HEK293 (cell line): ENCODE measurements at regions not wholly inside any gene's neighbourhood (a gene's known extent, or its start where the extent isn't known, plus 50 kb on each side); places are given as distances from the start of the nearest gene placed in this dataset.

Source experiments
- CTCF ChIA-PET: fragments of 350-600 bp; formaldehyde crosslinking; extraction: SDS; loops from one replicate; lab custom pipeline; 2021; ENCODE audit warnings: antibody characterized with exemption; lab: Yijun Ruan, JAX
- POLR2A ChIA-PET: fragments of 300-600 bp; formaldehyde crosslinking; extraction: SDS; loops from one replicate; lab custom pipeline; 2020; ENCODE audit warnings: antibody characterized with exemption, inconsistent platforms; lab: Yijun Ruan, JAX
- H3K27ac ChIP-seq: fragments of 200-500 bp; sonication (Bioruptor generic); 2 replicates; pipeline ENCODE4 v1.5.1; 2014; ENCODE audit warnings: low read depth, low read length, control low read depth, inconsistent platforms; ENCODE audit errors: extremely low read depth
- H3K36me3 ChIP-seq, 2 experiments: fragments of 200-500 bp in 1 of 2; sonication (Bioruptor generic) in 1 of 2; 1 replicate in 1 of 2; 2 replicates in 1 of 2; pipeline ENCODE4 v1.5.1; 2014 to 2017; ENCODE audit warnings: inconsistent platforms in 2 of 2, low read length in 2 of 2; ENCODE audit not compliant: control insufficient read depth in 2 of 2, insufficient read depth in 1 of 2
- H3K4me1 ChIP-seq: fragments of 200-500 bp; sonication (Bioruptor generic); 2 replicates; pipeline ENCODE4 v1.5.1; 2014; ENCODE audit warnings: mild to moderate bottlenecking, low read length, inconsistent platforms; ENCODE audit not compliant: control insufficient read depth, insufficient read depth
- H3K4me3 ChIP-seq: 2 replicates; pipeline ENCODE4 v1.5.1; 2011; ENCODE audit warnings: low read depth, mild to moderate bottlenecking, control low read depth, low read length, moderate library complexity
- H3K9me3 ChIP-seq: fragments of 200-500 bp; sonication (Bioruptor generic); 2 replicates; pipeline ENCODE4 v1.5.1; 2014; ENCODE audit warnings: low read depth, low read length, inconsistent platforms; ENCODE audit not compliant: control insufficient read depth, insufficient read depth
- BCL11A ChIP-seq: fragments of 450-650 bp; formaldehyde crosslinking; IDR thresholded peaks from 2 replicates; pipeline ENCODE4 v1.5.1; 2016; ENCODE audit warnings: low read depth, missing biosample characterization, missing genetic modification characterization
- HOXD13 ChIP-seq: sonication (generic); formaldehyde crosslinking; IDR thresholded peaks from 2 replicates; pipeline ENCODE4 v1.8.0; 2022; ENCODE audit warnings: missing genetic modification reagents, borderline replicate concordance
- MEIS1 ChIP-seq: sonication (generic); formaldehyde crosslinking; IDR thresholded peaks from 2 replicates; pipeline ENCODE4 v1.8.1; 2022; ENCODE audit warnings: missing genetic modification reagents, mild to moderate bottlenecking, borderline replicate concordance
- SETDB1 ChIP-seq: IDR thresholded peaks from one replicate; pipeline ENCODE4 v1.6.1; 2017; ENCODE audit warnings: mild to moderate bottlenecking, low read length, moderate library complexity, mixed read lengths; ENCODE audit not compliant: insufficient read length
- SP3 ChIP-seq: fragments of 450-650 bp; formaldehyde crosslinking; IDR thresholded peaks from 2 replicates; pipeline ENCODE4 v1.5.1; 2016; ENCODE audit warnings: missing biosample characterization, missing genetic modification characterization
- ZBTB1 ChIP-seq: fragments of 450-650 bp; formaldehyde crosslinking; IDR thresholded peaks from 2 replicates; pipeline ENCODE4 v1.5.1; 2016; ENCODE audit warnings: missing biosample characterization, missing genetic modification characterization
- ZBTB21 ChIP-seq: fragments of 450-650 bp; formaldehyde crosslinking; IDR thresholded peaks from 2 replicates; pipeline ENCODE4 v1.5.1; 2017; ENCODE audit warnings: missing biosample characterization, missing genetic modification characterization
- ZBTB48 ChIP-seq: fragments of 450-650 bp; formaldehyde crosslinking; IDR thresholded peaks from 2 replicates; pipeline ENCODE4 v1.5.1; 2016; ENCODE audit warnings: missing biosample characterization, missing genetic modification characterization
- ZFP37 ChIP-seq: fragments of 450-650 bp; formaldehyde crosslinking; IDR thresholded peaks from 2 replicates; pipeline ENCODE4 v1.5.1; 2016; ENCODE audit warnings: missing biosample characterization, missing genetic modification characterization
- ZNF10 ChIP-seq: fragments of 450-650 bp; formaldehyde crosslinking; IDR thresholded peaks from 2 replicates; pipeline ENCODE4 v1.5.1; 2017; ENCODE audit warnings: missing biosample characterization, missing genetic modification characterization
- ZNF133 ChIP-seq: fragments of 450-650 bp; formaldehyde crosslinking; IDR thresholded peaks from 2 replicates; pipeline ENCODE4 v1.5.1; 2016; ENCODE audit warnings: missing biosample characterization, missing genetic modification characterization
- ZNF19 ChIP-seq: fragments of 450-650 bp; formaldehyde crosslinking; IDR thresholded peaks from 2 replicates; pipeline ENCODE4; 2016; ENCODE audit warnings: missing biosample characterization, missing genetic modification characterization, low read depth
- ZNF350 ChIP-seq: fragments of 450-650 bp; formaldehyde crosslinking; IDR thresholded peaks from 2 replicates; pipeline ENCODE4 v1.5.0; 2017; ENCODE audit warnings: missing biosample characterization, mild to moderate bottlenecking, missing genetic modification characterization
- ZNF423 ChIP-seq: fragments of 450-650 bp; formaldehyde crosslinking; IDR thresholded peaks from 2 replicates; pipeline ENCODE4 v1.5.1; 2016; ENCODE audit warnings: missing biosample characterization, missing genetic modification characterization
- ZNF530 ChIP-seq: fragments of 450-650 bp; formaldehyde crosslinking; IDR thresholded peaks from 2 replicates; pipeline ENCODE4 v1.5.1; 2016; ENCODE audit warnings: low read depth, missing biosample characterization, missing genetic modification characterization
- ZNF701 ChIP-seq: fragments of 450-650 bp; formaldehyde crosslinking; IDR thresholded peaks from 2 replicates; pipeline ENCODE4 v1.5.1; 2016; ENCODE audit warnings: missing biosample characterization, missing genetic modification characterization
- ZNF776 ChIP-seq: fragments of 450-650 bp; formaldehyde crosslinking; IDR thresholded peaks from 2 replicates; pipeline ENCODE4 v1.5.0; 2017; ENCODE audit warnings: missing biosample characterization, missing genetic modification characterization, borderline replicate concordance
- TF ChIP-seq, protein P1 (sequence below): fragments of 450-650 bp; formaldehyde crosslinking; IDR thresholded peaks from 2 replicates; pipeline ENCODE4 v1.5.1; 2016; ENCODE audit warnings: missing biosample characterization, missing genetic modification characterization, borderline replicate concordance
- TF ChIP-seq, protein P2 (sequence below): fragments of 450-650 bp; formaldehyde crosslinking; IDR thresholded peaks from 2 replicates; pipeline ENCODE4 v1.5.1; 2016; ENCODE audit warnings: missing biosample characterization, missing genetic modification characterization
- TF ChIP-seq, protein P3 (sequence below): fragments of 450-650 bp; formaldehyde crosslinking; IDR thresholded peaks from 2 replicates; pipeline ENCODE4 v1.5.1; 2017; ENCODE audit warnings: missing biosample characterization, missing genetic modification characterization
- TF ChIP-seq, protein P4 (sequence below): fragments of 450-650 bp; formaldehyde crosslinking; IDR thresholded peaks from 2 replicates; pipeline ENCODE4 v1.5.1; 2016; ENCODE audit warnings: missing biosample characterization, missing genetic modification characterization
- TF ChIP-seq, protein P5 (sequence below): fragments of 450-650 bp; formaldehyde crosslinking; IDR thresholded peaks from 2 replicates; pipeline ENCODE4 v1.5.1; 2016; ENCODE audit warnings: missing biosample characterization, missing genetic modification characterization
- TF ChIP-seq, protein P6 (sequence below): fragments of 450-650 bp; formaldehyde crosslinking; IDR thresholded peaks from 2 replicates; pipeline ENCODE4 v1.5.1; 2016; ENCODE audit warnings: missing biosample characterization, missing genetic modification characterization

DNA sequence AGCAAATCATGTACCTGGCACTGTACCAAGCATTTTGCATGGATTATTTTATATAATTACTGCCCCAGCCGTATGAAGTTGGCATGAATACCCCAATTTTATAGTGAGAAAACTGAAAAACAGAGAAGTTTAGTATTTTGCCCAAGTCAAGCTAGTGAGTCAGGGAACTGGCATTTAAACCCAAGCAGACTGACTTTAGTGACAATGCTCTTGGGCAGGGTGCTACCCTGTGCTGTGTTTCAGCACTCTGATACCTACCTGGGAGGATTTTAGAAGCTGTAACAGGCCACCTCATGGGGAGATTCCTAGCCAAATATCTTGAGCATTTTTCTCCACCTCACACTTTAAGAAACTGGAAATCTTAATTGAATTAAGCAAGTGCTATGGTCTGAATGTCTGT is 98.1 kb upstream of the MAX start:
- no peak overlapping the region for H3K27ac ChIP-seq
- no peak for TF ChIP-seq ZFP37 (tag by site-specific recombination)
- TF ChIP-seq, protein P1, sequence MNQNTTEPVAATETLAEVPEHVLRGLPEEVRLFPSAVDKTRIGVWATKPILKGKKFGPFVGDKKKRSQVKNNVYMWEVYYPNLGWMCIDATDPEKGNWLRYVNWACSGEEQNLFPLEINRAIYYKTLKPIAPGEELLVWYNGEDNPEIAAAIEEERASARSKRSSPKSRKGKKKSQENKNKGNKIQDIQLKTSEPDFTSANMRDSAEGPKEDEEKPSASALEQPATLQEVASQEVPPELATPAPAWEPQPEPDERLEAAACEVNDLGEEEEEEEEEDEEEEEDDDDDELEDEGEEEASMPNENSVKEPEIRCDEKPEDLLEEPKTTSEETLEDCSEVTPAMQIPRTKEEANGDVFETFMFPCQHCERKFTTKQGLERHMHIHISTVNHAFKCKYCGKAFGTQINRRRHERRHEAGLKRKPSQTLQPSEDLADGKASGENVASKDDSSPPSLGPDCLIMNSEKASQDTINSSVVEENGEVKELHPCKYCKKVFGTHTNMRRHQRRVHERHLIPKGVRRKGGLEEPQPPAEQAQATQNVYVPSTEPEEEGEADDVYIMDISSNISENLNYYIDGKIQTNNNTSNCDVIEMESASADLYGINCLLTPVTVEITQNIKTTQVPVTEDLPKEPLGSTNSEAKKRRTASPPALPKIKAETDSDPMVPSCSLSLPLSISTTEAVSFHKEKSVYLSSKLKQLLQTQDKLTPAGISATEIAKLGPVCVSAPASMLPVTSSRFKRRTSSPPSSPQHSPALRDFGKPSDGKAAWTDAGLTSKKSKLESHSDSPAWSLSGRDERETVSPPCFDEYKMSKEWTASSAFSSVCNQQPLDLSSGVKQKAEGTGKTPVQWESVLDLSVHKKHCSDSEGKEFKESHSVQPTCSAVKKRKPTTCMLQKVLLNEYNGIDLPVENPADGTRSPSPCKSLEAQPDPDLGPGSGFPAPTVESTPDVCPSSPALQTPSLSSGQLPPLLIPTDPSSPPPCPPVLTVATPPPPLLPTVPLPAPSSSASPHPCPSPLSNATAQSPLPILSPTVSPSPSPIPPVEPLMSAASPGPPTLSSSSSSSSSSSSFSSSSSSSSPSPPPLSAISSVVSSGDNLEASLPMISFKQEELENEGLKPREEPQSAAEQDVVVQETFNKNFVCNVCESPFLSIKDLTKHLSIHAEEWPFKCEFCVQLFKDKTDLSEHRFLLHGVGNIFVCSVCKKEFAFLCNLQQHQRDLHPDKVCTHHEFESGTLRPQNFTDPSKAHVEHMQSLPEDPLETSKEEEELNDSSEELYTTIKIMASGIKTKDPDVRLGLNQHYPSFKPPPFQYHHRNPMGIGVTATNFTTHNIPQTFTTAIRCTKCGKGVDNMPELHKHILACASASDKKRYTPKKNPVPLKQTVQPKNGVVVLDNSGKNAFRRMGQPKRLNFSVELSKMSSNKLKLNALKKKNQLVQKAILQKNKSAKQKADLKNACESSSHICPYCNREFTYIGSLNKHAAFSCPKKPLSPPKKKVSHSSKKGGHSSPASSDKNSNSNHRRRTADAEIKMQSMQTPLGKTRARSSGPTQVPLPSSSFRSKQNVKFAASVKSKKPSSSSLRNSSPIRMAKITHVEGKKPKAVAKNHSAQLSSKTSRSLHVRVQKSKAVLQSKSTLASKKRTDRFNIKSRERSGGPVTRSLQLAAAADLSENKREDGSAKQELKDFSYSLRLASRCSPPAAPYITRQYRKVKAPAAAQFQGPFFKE (tag by site-specific recombination): no peak
- TF ChIP-seq, protein P2, sequence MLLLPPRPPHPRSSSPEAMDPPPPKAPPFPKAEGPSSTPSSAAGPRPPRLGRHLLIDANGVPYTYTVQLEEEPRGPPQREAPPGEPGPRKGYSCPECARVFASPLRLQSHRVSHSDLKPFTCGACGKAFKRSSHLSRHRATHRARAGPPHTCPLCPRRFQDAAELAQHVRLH (tag by site-specific recombination): no peak
- no peak for TF ChIP-seq HOXD13 (CRISPR knock-in tag)
- no peak for TF ChIP-seq ZNF530
- no peak for TF ChIP-seq SP3 (tag by site-specific recombination)
- no peak for TF ChIP-seq ZBTB48 (tag by site-specific recombination)
- no peak for TF ChIP-seq ZNF133 (tag by site-specific recombination)
- no peak for TF ChIP-seq ZNF423 (tag by site-specific recombination)
- TF ChIP-seq ZNF10 (tag by site-specific recombination): no peak
- H3K4me3 ChIP-seq: no peak overlapping the region
- CTCF ChIA-PET: interaction anchor here (1.0 kb wide), 1 partner anchor 215 kb away, joined by 3 read pairs; no protein-coding TSS in a partner anchor
- no peaks in the 10 kb centered on the region for H3K9me3 ChIP-seq
- H3K4me1 ChIP-seq: no peaks in the 10 kb centered on the region
- POLR2A ChIA-PET: interaction anchor here (0.6 kb wide), 1 partner anchor 98 kb away, joined by 7 read pairs; no protein-coding TSS in a partner anchor
- no peaks in the 10 kb centered on the region for H3K36me3 ChIP-seq

DNA sequence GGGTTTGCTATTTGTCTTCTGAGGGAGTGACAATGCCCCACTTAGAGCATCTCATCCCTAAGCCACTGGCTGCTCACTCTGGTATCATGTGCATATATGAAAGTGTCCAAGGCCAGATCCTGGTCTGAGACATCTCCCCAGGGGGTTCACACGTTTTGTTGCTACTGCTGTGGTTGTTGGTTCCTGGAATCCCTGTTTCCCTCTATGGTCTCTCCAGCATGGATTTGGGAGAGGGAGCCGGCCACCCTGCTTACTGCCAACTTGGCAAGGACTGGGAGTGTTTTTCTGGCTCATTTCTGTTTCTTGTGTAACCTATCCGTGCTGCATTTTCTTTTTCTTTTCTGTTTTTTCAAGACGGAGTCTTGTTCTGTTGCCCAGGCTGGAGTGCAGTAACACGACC is 101.3 kb upstream of the MAX start:
- POLR2A ChIA-PET: no interaction called here
- H3K36me3 ChIP-seq: no peaks in the 10 kb centered on the region
- H3K9me3 ChIP-seq: no peaks in the 10 kb centered on the region
- H3K4me3 ChIP-seq: no peak overlapping the region
- H3K27ac ChIP-seq: no peak overlapping the region
- no peaks in the 10 kb centered on the region for H3K4me1 ChIP-seq
- CTCF ChIA-PET: no interaction called here
- TF ChIP-seq ZNF701 (tag by site-specific recombination): no peak
- TF ChIP-seq ZNF776: no peak
- no peak for TF ChIP-seq ZNF350 (tag by site-specific recombination)
- TF ChIP-seq ZNF19 (tag by site-specific recombination): no peak
- TF ChIP-seq BCL11A (tag by site-specific recombination): no peak
- no peak for TF ChIP-seq ZBTB21 (tag by site-specific recombination)
- TF ChIP-seq, protein P3, sequence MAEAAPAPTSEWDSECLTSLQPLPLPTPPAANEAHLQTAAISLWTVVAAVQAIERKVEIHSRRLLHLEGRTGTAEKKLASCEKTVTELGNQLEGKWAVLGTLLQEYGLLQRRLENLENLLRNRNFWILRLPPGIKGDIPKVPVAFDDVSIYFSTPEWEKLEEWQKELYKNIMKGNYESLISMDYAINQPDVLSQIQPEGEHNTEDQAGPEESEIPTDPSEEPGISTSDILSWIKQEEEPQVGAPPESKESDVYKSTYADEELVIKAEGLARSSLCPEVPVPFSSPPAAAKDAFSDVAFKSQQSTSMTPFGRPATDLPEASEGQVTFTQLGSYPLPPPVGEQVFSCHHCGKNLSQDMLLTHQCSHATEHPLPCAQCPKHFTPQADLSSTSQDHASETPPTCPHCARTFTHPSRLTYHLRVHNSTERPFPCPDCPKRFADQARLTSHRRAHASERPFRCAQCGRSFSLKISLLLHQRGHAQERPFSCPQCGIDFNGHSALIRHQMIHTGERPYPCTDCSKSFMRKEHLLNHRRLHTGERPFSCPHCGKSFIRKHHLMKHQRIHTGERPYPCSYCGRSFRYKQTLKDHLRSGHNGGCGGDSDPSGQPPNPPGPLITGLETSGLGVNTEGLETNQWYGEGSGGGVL (tag by site-specific recombination): no peak
- no peak for TF ChIP-seq ZBTB1 (tag by site-specific recombination)
- TF ChIP-seq, protein P4, sequence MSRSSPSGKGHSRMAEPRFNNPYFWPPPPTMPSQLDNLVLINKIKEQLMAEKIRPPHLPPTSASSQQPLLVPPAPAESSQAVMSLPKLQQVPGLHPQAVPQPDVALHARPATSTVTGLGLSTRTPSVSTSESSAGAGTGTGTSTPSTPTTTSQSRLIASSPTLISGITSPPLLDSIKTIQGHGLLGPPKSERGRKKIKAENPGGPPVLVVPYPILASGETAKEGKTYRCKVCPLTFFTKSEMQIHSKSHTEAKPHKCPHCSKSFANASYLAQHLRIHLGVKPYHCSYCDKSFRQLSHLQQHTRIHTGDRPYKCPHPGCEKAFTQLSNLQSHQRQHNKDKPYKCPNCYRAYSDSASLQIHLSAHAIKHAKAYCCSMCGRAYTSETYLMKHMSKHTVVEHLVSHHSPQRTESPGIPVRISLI (tag by site-specific recombination): no peak
- TF ChIP-seq SETDB1: no peak
- no peak for TF ChIP-seq MEIS1 (CRISPR knock-in tag)
- TF ChIP-seq, protein P5, sequence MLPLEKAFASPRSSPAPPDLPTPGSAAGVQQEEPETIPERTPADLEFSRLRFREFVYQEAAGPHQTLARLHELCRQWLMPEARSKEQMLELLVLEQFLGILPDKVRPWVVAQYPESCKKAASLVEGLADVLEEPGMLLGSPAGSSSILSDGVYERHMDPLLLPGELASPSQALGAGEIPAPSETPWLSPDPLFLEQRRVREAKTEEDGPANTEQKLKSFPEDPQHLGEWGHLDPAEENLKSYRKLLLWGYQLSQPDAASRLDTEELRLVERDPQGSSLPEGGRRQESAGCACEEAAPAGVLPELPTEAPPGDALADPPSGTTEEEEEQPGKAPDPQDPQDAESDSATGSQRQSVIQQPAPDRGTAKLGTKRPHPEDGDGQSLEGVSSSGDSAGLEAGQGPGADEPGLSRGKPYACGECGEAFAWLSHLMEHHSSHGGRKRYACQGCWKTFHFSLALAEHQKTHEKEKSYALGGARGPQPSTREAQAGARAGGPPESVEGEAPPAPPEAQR: no peak
- TF ChIP-seq, protein P6, sequence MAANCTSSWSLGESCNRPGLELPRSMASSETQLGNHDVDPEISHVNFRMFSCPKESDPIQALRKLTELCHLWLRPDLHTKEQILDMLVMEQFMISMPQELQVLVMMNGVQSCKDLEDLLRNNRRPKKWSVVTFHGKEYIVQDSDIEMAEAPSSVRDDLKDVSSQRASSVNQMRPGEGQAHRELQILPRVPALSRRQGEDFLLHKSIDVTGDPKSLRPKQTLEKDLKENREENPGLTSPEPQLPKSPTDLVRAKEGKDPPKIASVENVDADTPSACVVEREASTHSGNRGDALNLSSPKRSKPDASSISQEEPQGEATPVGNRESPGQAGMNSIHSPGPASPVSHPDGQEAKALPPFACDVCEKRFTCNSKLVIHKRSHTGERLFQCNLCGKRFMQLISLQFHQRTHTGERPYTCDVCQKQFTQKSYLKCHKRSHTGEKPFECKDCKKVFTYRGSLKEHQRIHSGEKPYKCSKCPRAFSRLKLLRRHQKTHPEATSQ (tag by site-specific recombination): no peak
